ENCODE measurements at regions not wholly inside any gene's neighbourhood (a gene's known extent, or its start where the extent isn't known, plus 50 kb on each side); places are given as distances from the start of the nearest gene placed in this dataset.

DNA sequence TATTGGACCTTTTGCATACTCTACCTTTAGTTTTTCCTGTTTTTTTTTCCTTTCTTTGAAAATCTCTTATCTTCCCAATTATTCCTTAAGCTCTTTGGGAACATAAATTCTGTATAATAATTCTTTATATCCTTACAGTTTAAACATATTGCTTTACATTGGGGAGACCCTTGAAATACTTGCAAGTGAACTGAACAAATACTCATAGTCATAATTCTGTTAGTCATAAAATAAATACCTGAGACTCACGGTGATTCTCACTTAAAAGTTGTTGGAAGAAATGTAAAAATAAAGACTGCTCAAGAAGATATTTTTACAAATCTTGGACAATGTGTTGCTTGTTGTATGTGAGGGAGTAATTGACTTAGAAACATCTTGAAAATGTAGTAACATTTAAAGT lies 515.2 kb upstream of the POT1 start:
- no peak for TF ChIP-seq EP300 (IDR thresholded peaks at IDR 0.05; ENCODE audit: borderline replicate concordance)
- TF ChIP-seq YY1 (IDR thresholded peaks at IDR 0.05; ENCODE audit: low read depth): no peak
- TF ChIP-seq, protein P1, sequence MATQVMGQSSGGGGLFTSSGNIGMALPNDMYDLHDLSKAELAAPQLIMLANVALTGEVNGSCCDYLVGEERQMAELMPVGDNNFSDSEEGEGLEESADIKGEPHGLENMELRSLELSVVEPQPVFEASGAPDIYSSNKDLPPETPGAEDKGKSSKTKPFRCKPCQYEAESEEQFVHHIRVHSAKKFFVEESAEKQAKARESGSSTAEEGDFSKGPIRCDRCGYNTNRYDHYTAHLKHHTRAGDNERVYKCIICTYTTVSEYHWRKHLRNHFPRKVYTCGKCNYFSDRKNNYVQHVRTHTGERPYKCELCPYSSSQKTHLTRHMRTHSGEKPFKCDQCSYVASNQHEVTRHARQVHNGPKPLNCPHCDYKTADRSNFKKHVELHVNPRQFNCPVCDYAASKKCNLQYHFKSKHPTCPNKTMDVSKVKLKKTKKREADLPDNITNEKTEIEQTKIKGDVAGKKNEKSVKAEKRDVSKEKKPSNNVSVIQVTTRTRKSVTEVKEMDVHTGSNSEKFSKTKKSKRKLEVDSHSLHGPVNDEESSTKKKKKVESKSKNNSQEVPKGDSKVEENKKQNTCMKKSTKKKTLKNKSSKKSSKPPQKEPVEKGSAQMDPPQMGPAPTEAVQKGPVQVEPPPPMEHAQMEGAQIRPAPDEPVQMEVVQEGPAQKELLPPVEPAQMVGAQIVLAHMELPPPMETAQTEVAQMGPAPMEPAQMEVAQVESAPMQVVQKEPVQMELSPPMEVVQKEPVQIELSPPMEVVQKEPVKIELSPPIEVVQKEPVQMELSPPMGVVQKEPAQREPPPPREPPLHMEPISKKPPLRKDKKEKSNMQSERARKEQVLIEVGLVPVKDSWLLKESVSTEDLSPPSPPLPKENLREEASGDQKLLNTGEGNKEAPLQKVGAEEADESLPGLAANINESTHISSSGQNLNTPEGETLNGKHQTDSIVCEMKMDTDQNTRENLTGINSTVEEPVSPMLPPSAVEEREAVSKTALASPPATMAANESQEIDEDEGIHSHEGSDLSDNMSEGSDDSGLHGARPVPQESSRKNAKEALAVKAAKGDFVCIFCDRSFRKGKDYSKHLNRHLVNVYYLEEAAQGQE (IDR thresholded peaks at IDR 0.05; ENCODE audit: low read depth): no peak
- TF ChIP-seq, protein P2, sequence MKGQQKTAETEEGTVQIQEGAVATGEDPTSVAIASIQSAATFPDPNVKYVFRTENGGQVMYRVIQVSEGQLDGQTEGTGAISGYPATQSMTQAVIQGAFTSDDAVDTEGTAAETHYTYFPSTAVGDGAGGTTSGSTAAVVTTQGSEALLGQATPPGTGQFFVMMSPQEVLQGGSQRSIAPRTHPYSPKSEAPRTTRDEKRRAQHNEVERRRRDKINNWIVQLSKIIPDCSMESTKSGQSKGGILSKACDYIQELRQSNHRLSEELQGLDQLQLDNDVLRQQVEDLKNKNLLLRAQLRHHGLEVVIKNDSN (IDR thresholded peaks at IDR 0.05): no peak
- TF ChIP-seq TAF1 (IDR thresholded peaks at IDR 0.05; ENCODE audit: low read depth): no peak
- TF ChIP-seq FOXM1 (IDR thresholded peaks at IDR 0.05; ENCODE audit: borderline replicate concordance, low read depth): no peak
- TF ChIP-seq NFIC (IDR thresholded peaks at IDR 0.05): no peak

All from Ishikawa (cell line).